ENCODE measurements at regions not wholly inside any gene's neighbourhood (a gene's known extent, or its start where the extent isn't known, plus 50 kb on each side); places are given as distances from the start of the nearest gene placed in this dataset.
A peak's percentile ranks its signal among the peaks of the same experiment; 100 is the strongest.
"Not testable (repeated sequence)": the region's sequence is repeated elsewhere in the genome, so short reads cannot be mapped to it uniquely, and the experiment has no call there.

- ATAC-seq (peak in 1 of 4 donors; percentile 39), DNase-seq (no peak)
- Histone ChIP-seq H3K4me3 (no peak overlapping the region), H3K36me3 (no peaks in the 10 kb centered on the region), H3K4me1 (no peaks in the 10 kb centered on the region), H3K27ac (no peak overlapping the region), H3K27me3 (no peaks in the 10 kb centered on the region), H3K9me3 (no peaks in the 10 kb centered on the region)
- TF ChIP-seq POLR2A (IDR thresholded peaks at IDR 0.05) (no peak), CTCF (IDR thresholded peaks at IDR 0.05) (no peak)
- intact Hi-C loops (cut with DNase I), result no loop called here
- 100% methylated on average over 1 of the region's 6 CpGs for WGBS (ENCODE audit: insufficient coverage, low coverage, low lambda C conversion rate, missing lambda C conversion rate)
These were observed 664.7 kb downstream of the QKI start for GRCh38 chr6:164079275-164079600.

GRCh38 chr6:164078532-164079274 is 664.2 kb downstream of the QKI start:
- no peaks in the 10 kb centered on the region for H3K27me3 ChIP-seq
- no peak for DNase-seq
- no peaks in the 10 kb centered on the region for H3K36me3 ChIP-seq
- TF ChIP-seq CTCF (IDR thresholded peaks at IDR 0.05) (no peak), POLR2A (IDR thresholded peaks at IDR 0.05) (no peak)
- ATAC-seq, result no peak
- 53% methylated on average over 10 of the region's 10 CpGs for WGBS (ENCODE audit: insufficient coverage, low coverage, low lambda C conversion rate, missing lambda C conversion rate)
- H3K4me3 ChIP-seq, result no peak overlapping the region
- intact Hi-C loops (cut with DNase I), result no loop called here
- no peaks in the 10 kb centered on the region for H3K4me1 ChIP-seq
- no peak overlapping the region for H3K27ac ChIP-seq
- H3K9me3 ChIP-seq, result no peaks in the 10 kb centered on the region

- H3K27me3 ChIP-seq; intact Hi-C loops (cut with DNase I); H3K4me3 ChIP-seq; H3K4me1 ChIP-seq; H3K27ac ChIP-seq; H3K9me3 ChIP-seq; H3K36me3 ChIP-seq; ATAC-seq; DNase-seq: not testable (repeated sequence)
- 97% methylated on average over 3 of the region's 3 CpGs for whole genome bisulfite sequencing (ENCODE audit: insufficient coverage, low coverage, low lambda C conversion rate, missing lambda C conversion rate)
These were observed 662.5 kb downstream of the QKI start for GRCh38 chr6:164076818-164077532.

- DNase-seq (no peak), ATAC-seq (no peak)
- Histone ChIP-seq H3K27me3 (no peaks in the 10 kb centered on the region), H3K4me3 (no peak overlapping the region), H3K4me1 (no peaks in the 10 kb centered on the region), H3K9me3 (no peaks in the 10 kb centered on the region), H3K27ac (no peak overlapping the region), H3K36me3 (no peaks in the 10 kb centered on the region)
- intact Hi-C loops (cut with DNase I), result no loop called here
- TF ChIP-seq CTCF (IDR thresholded peaks at IDR 0.05) (no peak), POLR2A (IDR thresholded peaks at IDR 0.05) (no peak)
- WGBS (ENCODE audit: insufficient coverage, low coverage, low lambda C conversion rate, missing lambda C conversion rate), result 88% methylated on average over 9 of the region's 10 CpGs
These were observed 661.6 kb downstream of the QKI start for GRCh38 chr6:164075981-164076615.

- Histone ChIP-seq H3K27me3 (no peaks in the 10 kb centered on the region), H3K4me1 (no peaks in the 10 kb centered on the region), H3K36me3 (no peaks in the 10 kb centered on the region), H3K4me3 (no peak overlapping the region), H3K27ac (no peak overlapping the region), H3K9me3 (no peaks in the 10 kb centered on the region)
- WGBS (ENCODE audit: insufficient coverage, low coverage, low lambda C conversion rate, missing lambda C conversion rate), result 51% methylated on average over 2 of the region's 2 CpGs
- DNase-seq, result no peak
- intact Hi-C loops (cut with DNase I), result no loop called here
- TF ChIP-seq POLR2A (IDR thresholded peaks at IDR 0.05) (no peak), CTCF (IDR thresholded peaks at IDR 0.05) (no peak)
- no peak for ATAC-seq
These were observed 657.7 kb downstream of the QKI start for GRCh38 chr6:164072240-164072666.
